Hypothalamus (tissue), 51 donors: ENCODE measurements at regions not wholly inside any gene's neighbourhood (a gene's known extent, or its start where the extent isn't known, plus 50 kb on each side); places are given as distances from the start of the nearest gene placed in this dataset.
"Not testable (repeated sequence)": the region's sequence is repeated elsewhere in the genome, so short reads cannot be mapped to it uniquely, and the experiment has no call there.

Source experiments
- DNase-seq, 51 donors: peaks; one replicate each; lab custom pipeline; 2025; lab: John Stamatoyannopoulos, UW

DNA sequence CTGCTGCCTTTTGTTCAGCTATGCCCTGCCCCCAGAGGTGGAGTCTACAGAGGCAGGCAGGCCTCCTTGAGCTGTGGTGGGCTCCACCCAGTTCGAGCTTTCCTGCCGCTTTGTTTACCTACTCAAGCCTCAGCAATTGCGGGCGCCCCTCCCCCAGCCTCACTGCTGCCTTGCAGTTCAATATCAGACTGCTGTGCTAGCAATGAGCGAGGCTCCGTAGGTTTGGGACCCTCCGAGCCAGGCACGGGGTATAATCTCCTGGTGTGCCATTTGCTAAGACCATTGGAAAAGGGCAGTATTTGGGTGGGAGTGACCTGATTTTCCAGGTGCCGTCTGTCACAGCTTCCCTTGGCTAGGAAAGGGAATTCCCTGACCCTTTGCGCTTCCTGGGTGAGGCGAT is 51.9 kb downstream of the DIPK2A start:
- DNase-seq = not testable (repeated sequence)

- peak in 5 of 51 donors; percentile 3 to 68 (median 22) for DNase-seq
Observed at GRCh38 chr3:144028798-144029411, 57.3 kb downstream of the DIPK2A start.

DNA sequence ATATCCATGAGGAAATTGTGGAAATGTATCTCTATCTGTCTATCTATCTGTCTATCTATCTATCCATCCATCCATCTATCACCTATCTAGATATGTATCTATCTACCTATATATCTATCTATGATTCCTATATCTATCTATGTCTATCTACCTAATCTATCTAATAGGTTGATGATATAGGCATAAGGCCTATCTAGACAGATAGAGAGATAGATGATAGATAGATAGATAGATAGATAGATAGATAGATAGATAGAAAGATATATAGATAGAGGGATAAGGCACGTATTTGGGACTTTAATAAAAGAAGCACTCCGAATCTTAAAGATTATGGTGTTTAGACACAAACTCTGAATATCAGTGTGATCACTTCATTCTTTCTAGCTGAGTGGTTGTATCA is 58.1 kb downstream of the DIPK2A start:
- no peak for DNase-seq

DNA sequence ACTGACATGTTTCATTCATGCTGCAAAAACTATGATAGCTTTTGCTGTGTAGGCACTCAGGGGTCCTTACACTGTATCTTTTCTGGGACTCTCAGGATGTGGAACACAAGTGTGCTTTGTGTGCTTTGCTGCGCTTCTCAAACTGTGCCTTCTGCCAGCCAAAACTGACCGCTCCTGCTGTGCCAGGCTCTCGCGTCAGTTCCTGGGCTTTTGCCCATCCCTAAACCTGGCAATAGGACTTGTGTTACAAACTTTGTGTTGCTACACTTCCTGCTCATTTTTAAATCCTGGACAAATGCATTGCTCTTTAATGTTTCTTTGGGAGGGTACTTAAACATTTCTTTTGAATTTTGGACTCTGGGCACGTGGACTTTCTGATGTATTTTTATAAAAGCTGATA is 60.3 kb downstream of the DIPK2A start:
- DNase-seq = peak in 49 of 51 donors; percentile 8 to 95 (median 81)

GRCh38 chr3:144032531-144033239 is 61.1 kb downstream of the DIPK2A start:
- DNase-seq = no peak

- peak in 1 of 51 donors; percentile 67 for DNase-seq
Observed at GRCh38 chr3:144033240-144033589, 61.6 kb downstream of the DIPK2A start.

GRCh38 chr3:144033863-144034262 is 62.2 kb downstream of the DIPK2A start:
- peak in 3 of 51 donors; percentile 10 to 59 (median 53) for DNase-seq

DNA sequence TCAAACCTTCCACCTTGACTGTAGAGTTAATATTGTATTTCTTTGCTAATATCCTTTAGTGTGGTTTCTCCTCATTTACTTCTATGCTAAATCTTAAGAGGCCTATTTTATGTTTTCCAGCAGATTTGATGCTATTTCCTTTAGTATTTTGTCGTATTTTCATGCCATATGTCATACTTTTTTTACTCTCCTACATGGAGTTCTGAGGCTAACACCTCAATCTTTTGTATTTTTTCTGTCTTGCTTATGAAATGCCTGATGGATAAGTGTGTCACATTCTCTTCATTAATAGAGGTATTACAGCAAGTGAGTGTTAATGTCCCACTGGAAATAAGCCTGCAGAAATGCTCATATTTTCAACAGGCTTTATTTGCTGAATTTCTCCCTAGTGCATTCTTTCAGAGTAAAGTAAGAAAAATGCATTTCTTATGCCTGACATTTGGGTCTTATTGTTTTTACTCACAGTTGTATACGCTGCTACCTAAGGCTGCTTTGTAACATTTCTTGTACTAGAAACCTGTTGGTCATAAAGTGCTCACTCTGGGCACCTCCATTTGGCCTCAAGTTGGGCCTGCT is 63.2 kb downstream of the DIPK2A start:
- no peak for DNase-seq

DNA sequence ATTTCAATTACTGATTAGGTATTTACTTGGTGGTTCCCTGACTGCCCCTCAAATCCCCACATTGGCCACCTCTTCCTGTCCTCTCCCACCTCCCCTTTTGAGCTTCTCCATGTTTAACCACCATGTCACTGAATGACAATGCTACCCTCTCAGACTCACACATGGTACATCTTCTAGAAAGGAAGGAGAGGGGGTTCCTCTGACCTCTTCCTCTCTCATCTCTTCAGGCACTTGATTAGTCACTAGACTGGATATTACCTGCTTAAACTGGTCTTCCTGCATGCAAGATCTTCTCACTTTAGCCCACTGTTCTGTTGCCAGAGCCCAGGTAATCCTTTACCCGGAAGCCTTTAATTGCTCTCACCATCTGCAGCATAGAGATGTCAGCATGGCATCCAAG is 64.9 kb downstream of the DIPK2A start:
- DNase-seq = no peak

DNA sequence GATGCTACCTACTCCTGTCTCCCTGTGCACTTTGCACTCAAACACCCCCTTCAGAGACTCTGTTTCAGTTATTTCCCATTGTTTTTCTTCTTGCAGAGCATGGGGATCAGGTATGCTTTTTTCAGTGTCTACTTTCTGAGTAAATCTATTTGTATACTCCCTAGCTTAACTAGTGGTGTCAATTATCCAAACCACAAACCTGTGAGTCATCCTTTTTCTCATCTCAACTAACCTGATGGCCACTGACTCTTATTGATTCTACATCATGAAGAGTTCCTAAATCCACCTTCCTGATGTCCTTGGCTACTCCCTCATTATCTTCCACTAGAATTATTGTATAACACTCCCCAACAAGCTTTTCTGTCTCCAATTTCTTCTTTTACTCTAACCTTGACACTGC is 68.0 kb downstream of the DIPK2A start:
- DNase-seq = no peak

- no peak for DNase-seq
Observed at GRCh38 chr3:144041960-144042556, 70.4 kb downstream of the DIPK2A start.

DNA sequence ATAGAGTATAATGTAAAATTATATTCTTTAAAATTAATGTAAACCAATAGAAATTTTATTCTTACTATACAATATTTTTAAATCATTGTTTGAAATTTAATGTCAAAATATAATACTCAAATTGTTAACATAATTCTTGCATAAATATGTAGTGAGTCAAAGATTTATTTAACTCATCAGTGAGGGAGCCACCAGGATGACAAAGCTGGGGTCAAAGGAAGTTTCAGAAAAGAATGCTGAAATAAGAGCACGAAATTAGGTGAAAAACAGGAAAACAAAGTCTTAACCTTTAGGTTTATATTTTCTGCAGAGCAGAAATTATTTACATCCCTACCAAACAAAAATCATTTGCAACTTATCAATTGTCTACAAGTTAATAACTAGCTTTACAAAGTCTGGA is 74.1 kb downstream of the DIPK2A start:
- DNase-seq = no peak

- no peak for DNase-seq
Observed at GRCh38 chr3:144049374-144049773, 77.8 kb downstream of the DIPK2A start.

DNA sequence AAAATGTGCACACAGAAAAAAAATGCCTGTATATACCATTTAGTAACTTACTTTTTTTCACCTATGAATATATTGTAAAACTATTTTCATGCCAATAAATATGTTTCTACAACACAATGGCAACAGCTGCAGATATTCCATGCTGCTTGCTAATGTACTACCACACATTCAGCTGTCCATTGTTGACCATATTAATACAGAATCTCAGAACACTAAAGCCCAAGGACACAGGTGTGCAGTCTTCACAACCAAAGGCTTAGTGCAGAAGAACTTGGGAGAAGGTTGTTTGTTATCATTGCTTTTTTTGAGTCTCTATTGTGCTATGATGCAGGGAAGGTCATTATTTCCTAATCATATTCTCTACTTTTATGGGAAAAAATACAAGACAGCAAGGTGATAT is 79.6 kb downstream of the DIPK2A start:
- no peak for DNase-seq

DNA sequence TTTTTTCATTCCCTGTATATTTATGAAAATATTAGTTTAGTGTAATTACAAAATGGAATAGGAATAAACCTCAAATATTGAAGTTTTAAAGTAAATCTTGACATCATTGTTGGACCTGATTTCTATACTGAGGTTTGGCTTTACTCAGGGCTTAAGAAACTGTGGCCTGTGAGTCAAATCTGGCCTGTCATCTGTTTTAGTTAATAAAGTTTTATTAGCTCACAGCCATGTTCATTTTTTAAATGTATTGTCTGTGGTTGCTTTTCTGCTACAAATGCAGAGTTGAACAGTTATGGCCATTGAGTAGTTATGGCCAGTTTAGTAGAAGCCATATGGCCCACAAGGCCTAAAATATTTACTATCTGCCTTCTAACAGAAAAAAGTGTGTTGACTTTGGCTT is 80.7 kb downstream of the DIPK2A start:
- no peak for DNase-seq

DNA sequence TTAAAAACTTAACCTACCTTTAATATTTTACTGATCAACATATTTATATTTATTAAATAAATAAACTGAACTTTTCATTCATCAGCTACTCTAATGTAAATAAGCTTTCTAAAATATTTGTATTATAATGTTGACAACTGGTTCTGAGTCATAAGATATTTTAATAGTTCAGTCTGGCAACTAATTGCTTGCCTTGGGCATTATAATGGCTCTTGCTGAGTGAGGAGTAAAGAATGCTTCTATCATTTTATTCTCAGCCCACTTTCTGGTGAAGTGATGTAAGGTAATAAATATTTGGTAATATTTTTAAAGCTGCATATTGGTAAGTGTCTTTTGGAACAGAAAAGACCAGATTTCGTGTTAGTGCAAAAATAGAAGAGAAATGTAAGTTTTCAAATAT is 81.5 kb downstream of the DIPK2A start:
- DNase-seq = no peak

DNA sequence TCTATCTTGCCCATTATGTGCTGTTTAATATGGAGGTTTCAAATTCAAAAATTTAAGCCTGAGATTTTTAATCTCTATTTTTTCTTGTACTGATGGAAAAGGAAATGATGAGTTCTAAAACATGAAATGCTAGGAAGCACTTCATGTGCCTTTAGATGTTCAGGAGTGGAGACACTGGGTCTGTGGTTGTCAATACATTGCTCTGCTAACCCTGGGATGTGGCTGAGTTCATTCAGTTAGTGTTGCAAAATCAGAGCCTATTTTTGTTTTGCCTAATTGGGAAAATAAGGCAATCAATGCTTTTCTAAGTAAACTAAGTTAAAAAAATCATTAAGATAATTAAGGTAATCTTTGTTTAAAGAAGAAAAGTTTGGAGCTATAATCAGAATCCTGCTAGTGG is 83.1 kb downstream of the DIPK2A start:
- no peak for DNase-seq

GRCh38 chr3:144055604-144056003 is 84.0 kb downstream of the DIPK2A start:
- no peak for DNase-seq

DNA sequence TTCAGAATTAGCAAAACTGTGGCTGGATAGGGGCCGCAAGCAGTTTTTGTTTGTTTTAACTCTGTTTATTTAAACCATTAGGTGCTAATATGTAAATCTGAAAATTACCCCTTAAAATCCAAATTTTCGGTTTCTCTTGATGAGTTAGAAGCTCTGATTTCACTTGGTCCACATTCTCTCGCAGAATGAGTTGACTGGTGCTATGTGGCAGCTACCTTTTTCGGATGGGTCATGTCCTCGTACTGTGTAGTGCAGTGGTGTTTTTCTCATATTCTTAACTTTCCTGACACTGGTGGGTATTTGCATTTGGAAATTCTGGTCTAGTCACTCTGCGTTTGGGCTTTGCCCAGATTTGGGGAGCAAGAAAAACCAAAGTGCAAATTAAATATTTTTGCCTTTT is 87.1 kb downstream of the DIPK2A start:
- no peak for DNase-seq

DNA sequence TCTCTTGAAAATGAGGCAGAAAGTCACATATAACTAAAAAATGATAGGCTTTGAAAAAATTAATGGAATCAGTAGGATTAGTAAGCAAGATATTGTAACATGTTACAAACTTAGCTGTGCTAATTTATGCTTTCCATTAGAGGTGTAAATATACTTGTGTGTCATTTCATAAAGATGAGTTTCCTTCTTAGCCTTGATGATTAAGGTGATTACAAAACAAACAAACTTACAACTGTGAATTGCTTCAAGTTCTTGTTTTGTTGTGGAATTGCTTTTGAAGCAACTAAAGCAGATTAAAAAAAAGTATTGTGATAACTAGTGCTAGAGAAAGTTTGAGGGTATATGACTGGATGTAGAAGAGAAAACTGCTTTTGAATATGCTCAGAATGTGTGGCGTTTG is 87.9 kb downstream of the DIPK2A start:
- DNase-seq = no peak

DNA sequence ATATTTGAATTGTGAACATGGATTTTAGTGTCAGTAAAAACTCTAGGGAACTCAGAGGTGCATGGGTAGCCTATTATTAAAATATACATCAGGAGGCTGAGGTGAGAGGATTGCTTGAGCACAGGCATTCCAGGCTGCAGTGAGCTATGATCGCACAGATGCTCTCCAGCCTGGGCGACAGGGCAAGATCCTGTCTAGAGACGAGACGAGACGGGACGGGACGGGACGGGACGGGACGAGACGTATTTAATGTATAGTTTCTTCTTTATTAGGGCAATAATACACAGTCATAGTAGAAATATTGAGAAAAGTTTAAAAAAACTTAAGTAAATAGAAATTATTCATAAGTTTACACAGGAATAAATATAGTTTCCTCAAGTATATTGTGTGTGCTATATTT is 89.3 kb downstream of the DIPK2A start:
- no peak for DNase-seq

GRCh38 chr3:144063306-144063705 is 91.7 kb downstream of the DIPK2A start:
- DNase-seq = no peak
